Smooth muscle cell (in vitro differentiated cells): ENCODE measurements at regions not wholly inside any gene's neighbourhood (a gene's known extent, or its start where the extent isn't known, plus 50 kb on each side); places are given as distances from the start of the nearest gene placed in this dataset.

Experiments
- DNase-seq: peaks from one replicate; lab custom pipeline; 2025; ENCODE audit not compliant: unreplicated experiment; lab: John Stamatoyannopoulos, UW
- H2AFZ ChIP-seq: fragments of 200-600 bp; sonication (generic); 2 replicates; pipeline ENCODE4 v1.6.0; 2016; ENCODE audit warnings: antibody characterized with exemption, low read depth, mild to moderate bottlenecking
- H3F3A ChIP-seq: fragments of 200-600 bp; sonication (generic); 2 replicates; pipeline ENCODE4 v1.6.0; 2017; ENCODE audit warnings: antibody characterized with exemption, low read depth
- H3K27ac ChIP-seq: fragments of 200-600 bp; sonication (generic); 2 replicates; pipeline ENCODE4 v1.5.1; 2016; ENCODE audit warnings: low read depth, mild to moderate bottlenecking
- H3K27me3 ChIP-seq: fragments of 200-600 bp; sonication (generic); 2 replicates; pipeline ENCODE4 v1.6.1; 2016; ENCODE audit warnings: low read depth, mild to moderate bottlenecking
- H3K36me3 ChIP-seq: fragments of 200-600 bp; sonication (generic); 2 replicates; pipeline ENCODE4 v1.5.1; 2016; ENCODE audit warnings: low read depth
- H3K4me1 ChIP-seq: fragments of 200-600 bp; sonication (generic); 2 replicates; pipeline ENCODE4 v1.5.1; 2016; ENCODE audit warnings: low read depth
- H3K4me2 ChIP-seq: fragments of 200-600 bp; sonication (generic); 2 replicates; pipeline ENCODE4 v1.6.0; 2016; ENCODE audit warnings: mild to moderate bottlenecking
- H3K4me3 ChIP-seq: fragments of 200-600 bp; sonication (generic); 2 replicates; pipeline ENCODE4 v1.5.1; 2016; ENCODE audit warnings: mild to moderate bottlenecking
- H3K79me2 ChIP-seq: fragments of 200-600 bp; sonication (generic); 2 replicates; pipeline ENCODE4 v1.6.0; 2016; ENCODE audit warnings: low read depth, mild to moderate bottlenecking
- H3K9ac ChIP-seq: fragments of 200-600 bp; sonication (generic); 2 replicates; pipeline ENCODE4 v1.6.0; 2016; ENCODE audit warnings: low read depth
- H3K9me3 ChIP-seq: fragments of 200-600 bp; sonication (generic); replicated peaks from 2 replicates; pipeline ENCODE4 v1.5.1; 2016; ENCODE audit warnings: low read depth
- H4K20me1 ChIP-seq: fragments of 200-600 bp; sonication (generic); 2 replicates; pipeline ENCODE4 v1.6.0; 2016; ENCODE audit warnings: low read depth
- WGBS: methylation state at CpG from one replicate; pipeline ENCODE4 v1.1.7; 2016; ENCODE audit warnings: low lambda C conversion rate; 5-methylcytosine and 5-hydroxymethylcytosine counted together
- TF ChIP-seq, protein P1 (sequence below): fragments of 200-600 bp; sonication (generic); IDR thresholded peaks from 2 replicates; pipeline ENCODE4 v1.5.1; 2017; ENCODE audit warnings: borderline replicate concordance, mild to moderate bottlenecking, antibody characterized with exemption; ENCODE audit not compliant: insufficient read depth, poor library complexity, severe bottlenecking

GRCh38 chr2:56102866-56103265 is 80.9 kb upstream of the CCDC85A start:
- H3K79me2 ChIP-seq: no peaks in the 10 kb centered on the region
- no peak for DNase-seq
- no peak overlapping the region for H3K9ac ChIP-seq
- peaks cover 13% of the 10 kb centered on the region for H3K27me3 ChIP-seq
- no peak overlapping the region for H3K4me2 ChIP-seq
- TF ChIP-seq, protein P1, sequence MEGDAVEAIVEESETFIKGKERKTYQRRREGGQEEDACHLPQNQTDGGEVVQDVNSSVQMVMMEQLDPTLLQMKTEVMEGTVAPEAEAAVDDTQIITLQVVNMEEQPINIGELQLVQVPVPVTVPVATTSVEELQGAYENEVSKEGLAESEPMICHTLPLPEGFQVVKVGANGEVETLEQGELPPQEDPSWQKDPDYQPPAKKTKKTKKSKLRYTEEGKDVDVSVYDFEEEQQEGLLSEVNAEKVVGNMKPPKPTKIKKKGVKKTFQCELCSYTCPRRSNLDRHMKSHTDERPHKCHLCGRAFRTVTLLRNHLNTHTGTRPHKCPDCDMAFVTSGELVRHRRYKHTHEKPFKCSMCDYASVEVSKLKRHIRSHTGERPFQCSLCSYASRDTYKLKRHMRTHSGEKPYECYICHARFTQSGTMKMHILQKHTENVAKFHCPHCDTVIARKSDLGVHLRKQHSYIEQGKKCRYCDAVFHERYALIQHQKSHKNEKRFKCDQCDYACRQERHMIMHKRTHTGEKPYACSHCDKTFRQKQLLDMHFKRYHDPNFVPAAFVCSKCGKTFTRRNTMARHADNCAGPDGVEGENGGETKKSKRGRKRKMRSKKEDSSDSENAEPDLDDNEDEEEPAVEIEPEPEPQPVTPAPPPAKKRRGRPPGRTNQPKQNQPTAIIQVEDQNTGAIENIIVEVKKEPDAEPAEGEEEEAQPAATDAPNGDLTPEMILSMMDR: no peak
- no peak overlapping the region for H3K27ac ChIP-seq
- 52% methylated on average over 2 of the region's 2 CpGs for WGBS
- H2AFZ ChIP-seq: no peak overlapping the region
- no peaks in the 10 kb centered on the region for H3K9me3 ChIP-seq
- H4K20me1 ChIP-seq: no peaks in the 10 kb centered on the region
- no peaks in the 10 kb centered on the region for H3K36me3 ChIP-seq
- H3K4me1 ChIP-seq: no peaks in the 10 kb centered on the region
- H3F3A ChIP-seq: no peaks in the 10 kb centered on the region
- no peak overlapping the region for H3K4me3 ChIP-seq

DNA sequence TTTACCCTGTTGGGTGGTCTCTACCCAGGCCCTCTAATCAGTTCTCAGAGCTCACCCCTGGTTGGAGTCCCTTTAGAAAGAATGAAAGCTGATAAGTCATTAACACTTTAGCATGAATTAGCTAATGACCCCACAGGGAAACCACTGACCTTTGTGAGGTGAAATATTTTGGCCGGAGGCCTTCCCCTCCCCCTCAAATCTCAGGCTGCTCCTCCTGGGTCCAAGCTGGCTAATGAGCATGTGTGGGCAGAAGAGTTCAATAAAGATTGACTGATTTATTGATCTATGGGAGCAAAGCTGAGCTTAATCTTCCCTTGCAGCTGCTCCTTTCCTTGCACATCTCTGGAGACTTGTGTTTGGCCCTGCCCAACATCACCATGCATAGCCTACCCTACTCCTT is 78.8 kb upstream of the CCDC85A start:
- H3K36me3 ChIP-seq: no peaks in the 10 kb centered on the region
- no peaks in the 10 kb centered on the region for H3K9me3 ChIP-seq
- H3K4me1 ChIP-seq: no peaks in the 10 kb centered on the region
- H3K27me3 ChIP-seq: peaks cover 28% of the 10 kb centered on the region
- TF ChIP-seq, protein P1: no peak
- no peaks in the 10 kb centered on the region for H3F3A ChIP-seq
- H3K9ac ChIP-seq: no peak overlapping the region
- no peaks in the 10 kb centered on the region for H3K79me2 ChIP-seq
- no peak for DNase-seq
- H3K27ac ChIP-seq: no peak overlapping the region
- no peak overlapping the region for H3K4me3 ChIP-seq
- H4K20me1 ChIP-seq: no peaks in the 10 kb centered on the region
- WGBS: 76% methylated on average over 1 of the region's 1 CpG
- H2AFZ ChIP-seq: no peak overlapping the region
- no peak overlapping the region for H3K4me2 ChIP-seq

GRCh38 chr2:56107502-56108220 is 76.1 kb upstream of the CCDC85A start:
- 69% methylated on average over 3 of the region's 3 CpGs for WGBS
- H3K4me3 ChIP-seq: no peak overlapping the region
- H3K4me2 ChIP-seq: no peak overlapping the region
- H3F3A ChIP-seq: no peaks in the 10 kb centered on the region
- no peak overlapping the region for H2AFZ ChIP-seq
- H3K9me3 ChIP-seq: no peaks in the 10 kb centered on the region
- no peak overlapping the region for H3K27ac ChIP-seq
- H3K36me3 ChIP-seq: no peaks in the 10 kb centered on the region
- no peak overlapping the region for H3K9ac ChIP-seq
- DNase-seq: no peak
- H3K79me2 ChIP-seq: no peaks in the 10 kb centered on the region
- H3K4me1 ChIP-seq: no peaks in the 10 kb centered on the region
- TF ChIP-seq, protein P1: no peak
- no peaks in the 10 kb centered on the region for H4K20me1 ChIP-seq
- H3K27me3 ChIP-seq: peaks cover 36% of the 10 kb centered on the region

DNA sequence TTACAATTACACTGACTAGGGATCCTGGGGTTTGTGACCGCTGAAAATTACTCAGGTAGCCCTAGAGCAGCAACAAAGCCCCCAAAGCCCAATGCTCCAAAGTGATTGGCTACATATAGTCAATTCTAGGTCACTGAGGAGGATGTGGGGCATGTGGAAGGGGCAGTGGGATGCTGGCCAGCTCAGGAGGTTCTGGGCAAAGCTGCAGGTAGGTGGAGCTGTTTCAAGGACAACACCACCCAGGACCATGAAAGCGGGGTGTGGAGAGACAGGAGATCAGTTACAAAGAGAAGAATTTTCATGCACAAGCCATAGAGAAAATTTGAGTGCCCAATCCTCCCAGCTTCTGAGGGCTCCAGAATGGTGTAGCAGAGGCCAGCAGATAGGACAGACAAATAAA is 75.0 kb upstream of the CCDC85A start:
- Histone ChIP-seq H3K4me1 (no peaks in the 10 kb centered on the region), H3K79me2 (no peaks in the 10 kb centered on the region), H2AFZ (no peak overlapping the region), H3F3A (no peaks in the 10 kb centered on the region), H3K27ac (no peak overlapping the region), H3K4me3 (no peak overlapping the region), H3K4me2 (no peak overlapping the region), H3K27me3 (peaks cover 36% of the 10 kb centered on the region), H3K36me3 (no peaks in the 10 kb centered on the region), H3K9me3 (no peaks in the 10 kb centered on the region), H4K20me1 (no peaks in the 10 kb centered on the region), H3K9ac (no peak overlapping the region)
- 56% methylated on average over 2 of the region's 2 CpGs for WGBS
- TF ChIP-seq, protein P1: no peak
- DNase-seq: no peak
